ENCODE measurements at regions not wholly inside any gene's neighbourhood (a gene's known extent, or its start where the extent isn't known, plus 50 kb on each side); places are given as distances from the start of the nearest gene placed in this dataset.

GRCh38 chr14:97408937-97409815 is 612.0 kb downstream of the VRK1 start:
- no peak overlapping the region for H3K4me3 ChIP-seq (ENCODE audit: low read depth, low read length)
- no peak for TF ChIP-seq CTCF (conservative IDR thresholded peaks at IDR 0.05; ENCODE audit: low read depth, low read length)
- DNase-seq (ENCODE audit: low read depth): no peak

GRCh38 chr14:97410667-97411620 is 613.8 kb downstream of the VRK1 start:
- DNase-seq (ENCODE audit: low read depth): no peak
- H3K4me3 ChIP-seq (ENCODE audit: low read depth, low read length): no peak overlapping the region
- TF ChIP-seq CTCF (conservative IDR thresholded peaks at IDR 0.05; ENCODE audit: low read depth, low read length): peak; percentile 32

- H3K4me3 ChIP-seq (ENCODE audit: low read depth, low read length): no peak overlapping the region
- DNase-seq (ENCODE audit: low read depth): no peak
- TF ChIP-seq CTCF (conservative IDR thresholded peaks at IDR 0.05; ENCODE audit: low read depth, low read length): no peak
These were observed 614.9 kb downstream of the VRK1 start for GRCh38 chr14:97411938-97412612.

GRCh38 chr14:97413022-97413539 is 615.9 kb downstream of the VRK1 start:
- DNase-seq (ENCODE audit: low read depth): no peak
- peak overlapping the region; percentile 32 for H3K4me3 ChIP-seq (ENCODE audit: low read depth, low read length)
- no peak for TF ChIP-seq CTCF (conservative IDR thresholded peaks at IDR 0.05; ENCODE audit: low read depth, low read length)

GRCh38 chr14:97413966-97414717 is 617.0 kb downstream of the VRK1 start:
- DNase-seq (ENCODE audit: low read depth): no peak
- TF ChIP-seq CTCF (conservative IDR thresholded peaks at IDR 0.05; ENCODE audit: low read depth, low read length): no peak
- no peak overlapping the region for H3K4me3 ChIP-seq (ENCODE audit: low read depth, low read length)

- DNase-seq (ENCODE audit: low read depth): no peak
- H3K4me3 ChIP-seq (ENCODE audit: low read depth, low read length): no peak overlapping the region
- no peak for TF ChIP-seq CTCF (conservative IDR thresholded peaks at IDR 0.05; ENCODE audit: low read depth, low read length)
These were observed 617.5 kb downstream of the VRK1 start for GRCh38 chr14:97414718-97415098.

Data from epithelial cell of proximal tubule (primary cell).